ENCODE measurements at regions not wholly inside any gene's neighbourhood (a gene's known extent, or its start where the extent isn't known, plus 50 kb on each side); places are given as distances from the start of the nearest gene placed in this dataset.

- intact Hi-C loops (cut with micrococcal nuclease; ENCODE audit: unreplicated experiment), result loop anchor here (1.0 to 5.0 kb wide), 3 partner anchors 114 to 154 kb away; no protein-coding TSS in a partner anchor
- no TSS peak for BruUV-seq (replicated peaks)
- POLR2A ChIA-PET, result interaction anchor here (1.3 to 2.2 kb wide), 2 partner anchors 55 to 65 kb away, joined by 3 to 5 read pairs; partner anchors contain the start of gene EPRS1
- Histone ChIP-seq H4K20me1 (ENCODE audit: insufficient read depth, low read length) (no peaks in the 10 kb centered on the region), H3K9ac (ENCODE audit: insufficient read depth, low read depth, low read length) (no peak overlapping the region), H3K27ac (ENCODE audit: extremely low read length, insufficient read depth, low read length) (no peak overlapping the region), H3K79me2 (ENCODE audit: insufficient read depth, low read length) (no peaks in the 10 kb centered on the region), H2AFZ (ENCODE audit: low read length) (no peak overlapping the region), H3K27me3 (ENCODE audit: control insufficient read depth in 1 of 2, insufficient read depth in 2 of 2, low read length in 2 of 2) (no peaks in the 10 kb centered on the region), H3K4me3 (replicated peaks in 1 of 3; ENCODE audit: insufficient read depth in 1 of 3, low read depth in 2 of 3, low read length in 3 of 3) (no peak overlapping the region), H3K4me1 (ENCODE audit: insufficient read depth, low read length) (peaks cover 22% of the 10 kb centered on the region), H3K4me2 (ENCODE audit: low read depth, low read length) (no peak overlapping the region), H3K36me3 (replicated peaks in 1 of 2; ENCODE audit: control insufficient read depth in 1 of 2, insufficient read depth in 2 of 2, low read length in 2 of 2) (peaks cover 5 to 38% of the 10 kb centered on the region in 2 experiments), H3K9me3 (ENCODE audit: low read length) (no peaks in the 10 kb centered on the region)
- CTCF ChIA-PET (ENCODE audit: low intra/inter-chr PET ratio, low total read pairs), result interaction anchor here (0.6 kb wide), 1 partner anchor 122 kb away, joined by 3 read pairs; no protein-coding TSS in a partner anchor
- WGBS (ENCODE audit: low lambda C conversion rate), result 51% methylated on average over 2 of the region's 2 CpGs
- DNase-seq (ENCODE audit: low spot score), result peak; percentile 45
- ATAC-seq, result peak; percentile 40
- in situ Hi-C loops (cut with HindIII; ENCODE audit: extremely low pct_ligation_motif_present, low pct_unique_long_range_greater_than_20kb), result no loop called here
- FAIRE-seq, result no peak
- TF ChIP-seq ATRX (CRISPR knock-in tag; IDR thresholded peaks at IDR 0.05; ENCODE audit: borderline replicate concordance), result no peak
- TF ChIP-seq ZBTB7B (CRISPR knock-in tag; IDR thresholded peaks at IDR 0.05), result no peak
- TF ChIP-seq STAG1 (CRISPR knock-in tag; IDR thresholded peaks at IDR 0.05), result peak; percentile 44
- no peak for TF ChIP-seq ZNF704 (CRISPR knock-in tag; IDR thresholded peaks at IDR 0.05; ENCODE audit: borderline replicate concordance)
- TF ChIP-seq GMEB2 (CRISPR knock-in tag; IDR thresholded peaks at IDR 0.05; ENCODE audit: low read depth), result no peak
- no peak for TF ChIP-seq GABPA (IDR thresholded peaks at IDR 0.05; ENCODE audit: low read depth, low read length)
- no peak for TF ChIP-seq GABPA (CRISPR knock-in tag; IDR thresholded peaks at IDR 0.05; ENCODE audit: low read depth)
- TF ChIP-seq MAZ (IDR thresholded peaks at IDR 0.05; ENCODE audit: borderline replicate concordance, low read depth, low read length), result no peak
- no peak for TF ChIP-seq MAZ (CRISPR knock-in tag; IDR thresholded peaks at IDR 0.05; ENCODE audit: low read depth)
- TF ChIP-seq ZNF362 (CRISPR knock-in tag; IDR thresholded peaks at IDR 0.05; ENCODE audit: borderline replicate concordance), result peak; percentile 74; the same call in 1 of the 2 replicates
- TF ChIP-seq BCL3 (CRISPR knock-in tag; IDR thresholded peaks at IDR 0.05), result no peak
- TF ChIP-seq REXO4 (CRISPR knock-in tag; IDR thresholded peaks at IDR 0.05; ENCODE audit: borderline replicate concordance), result no peak
- TF ChIP-seq ZNF775 (CRISPR knock-in tag; IDR thresholded peaks at IDR 0.05; ENCODE audit: borderline replicate concordance), result no peak
- no peak for TF ChIP-seq RCOR2 (CRISPR knock-in tag; IDR thresholded peaks at IDR 0.05)
- no peak for TF ChIP-seq ISL2 (CRISPR knock-in tag; IDR thresholded peaks at IDR 0.05)
These were observed 55.4 kb downstream of the EPRS1 start for GRCh38 chr1:219990782-219991510.

Measured in HepG2 (cell line).